ENCODE measurements at regions not wholly inside any gene's neighbourhood (a gene's known extent, or its start where the extent isn't known, plus 50 kb on each side); places are given as distances from the start of the nearest gene placed in this dataset.

DNA sequence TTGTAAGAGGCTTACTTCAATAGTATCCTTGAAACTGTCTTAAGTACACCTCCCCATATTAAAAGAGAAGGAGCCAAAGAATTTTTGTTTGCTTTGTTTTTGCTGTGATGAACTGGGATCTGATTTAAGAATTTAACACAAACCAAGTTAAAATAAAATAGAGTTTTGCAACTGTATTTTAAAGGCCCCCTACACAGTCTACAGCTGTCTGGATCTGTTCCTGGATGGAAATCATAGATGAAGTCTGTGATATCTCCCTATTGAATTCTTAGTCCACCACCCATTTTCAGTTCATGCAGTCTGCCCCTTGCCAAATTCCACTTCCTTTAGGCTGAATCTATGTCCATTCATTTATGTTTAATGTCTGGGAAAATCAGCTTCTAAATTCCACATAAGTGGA, 169.8 kb upstream of the MEOX2 start:
- no peak for TF ChIP-seq CTCF (IDR thresholded peaks at IDR 0.05; ENCODE audit: borderline replicate concordance)
- no peak overlapping the region for H3K4me3 ChIP-seq
- no peaks in the 10 kb centered on the region for H3K27me3 ChIP-seq (ENCODE audit: low read depth)
- DNase-seq, result no peak
- intact Hi-C loops (cut with micrococcal nuclease), result no loop called here
- no peaks in the 10 kb centered on the region for H3K36me3 ChIP-seq
- H3K9me3 ChIP-seq (replicated peaks), result no peaks in the 10 kb centered on the region
- peak overlapping the region; percentile 52 for H3K27ac ChIP-seq (replicated peaks)
- H3K4me1 ChIP-seq, result peaks cover 29% of the 10 kb centered on the region

GRCh38 chr7:15855525-15856109, 169.1 kb upstream of the MEOX2 start:
- Histone ChIP-seq H3K4me1 (peaks cover 29% of the 10 kb centered on the region), H3K36me3 (no peaks in the 10 kb centered on the region), H3K4me3 (no peak overlapping the region), H3K27me3 (ENCODE audit: low read depth) (no peaks in the 10 kb centered on the region), H3K27ac (replicated peaks) (peak overlapping the region; percentile 52), H3K9me3 (replicated peaks) (no peaks in the 10 kb centered on the region)
- intact Hi-C loops (cut with micrococcal nuclease), result no loop called here
- DNase-seq, result no peak
- no peak for TF ChIP-seq CTCF (IDR thresholded peaks at IDR 0.05; ENCODE audit: borderline replicate concordance)

- Histone ChIP-seq H3K9me3 (replicated peaks) (no peaks in the 10 kb centered on the region), H3K4me3 (no peak overlapping the region), H3K27ac (replicated peaks) (peak overlapping the region; percentile 52), H3K27me3 (ENCODE audit: low read depth) (no peaks in the 10 kb centered on the region), H3K4me1 (peaks cover 29% of the 10 kb centered on the region), H3K36me3 (no peaks in the 10 kb centered on the region)
- no peak for TF ChIP-seq CTCF (IDR thresholded peaks at IDR 0.05; ENCODE audit: borderline replicate concordance)
- no peak for DNase-seq
- intact Hi-C loops (cut with micrococcal nuclease), result no loop called here
Measured at GRCh38 chr7:15854841-15855524, 168.5 kb upstream of the MEOX2 start.

GRCh38 chr7:15853832-15854470, 167.5 kb upstream of the MEOX2 start:
- H3K36me3 ChIP-seq, result no peaks in the 10 kb centered on the region

GRCh38 chr7:15851201-15851600, 164.7 kb upstream of the MEOX2 start:
- intact Hi-C loops (cut with micrococcal nuclease), result no loop called here
- TF ChIP-seq CTCF (IDR thresholded peaks at IDR 0.05; ENCODE audit: borderline replicate concordance), result no peak
- Histone ChIP-seq H3K36me3 (no peaks in the 10 kb centered on the region), H3K27ac (replicated peaks) (no peak overlapping the region), H3K9me3 (replicated peaks) (no peaks in the 10 kb centered on the region), H3K4me1 (peaks cover 28% of the 10 kb centered on the region), H3K27me3 (ENCODE audit: low read depth) (no peaks in the 10 kb centered on the region), H3K4me3 (no peak overlapping the region)
- no peak for DNase-seq

More at GRCh38 chr7:15853832-15854470, 167.5 kb upstream of the MEOX2 start:
- H3K27me3 ChIP-seq (ENCODE audit: low read depth), result no peaks in the 10 kb centered on the region
- TF ChIP-seq CTCF (IDR thresholded peaks at IDR 0.05; ENCODE audit: borderline replicate concordance), result no peak
- H3K4me1 ChIP-seq, result peaks cover 29% of the 10 kb centered on the region
- DNase-seq, result no peak
- no peak overlapping the region for H3K4me3 ChIP-seq
- H3K9me3 ChIP-seq (replicated peaks), result no peaks in the 10 kb centered on the region
- intact Hi-C loops (cut with micrococcal nuclease), result no loop called here
- peak overlapping the region; percentile 52 for H3K27ac ChIP-seq (replicated peaks)
